DND-41 (cell line): ENCODE measurements at regions not wholly inside any gene's neighbourhood (a gene's known extent, or its start where the extent isn't known, plus 50 kb on each side); places are given as distances from the start of the nearest gene placed in this dataset.

Experiments
- EZH2 ChIP-seq: IDR thresholded peaks from 3 replicates; pipeline ENCODE4 v1.6.1; 2012; ENCODE audit warnings: borderline replicate concordance, low read depth, mild to moderate bottlenecking, moderate library complexity, low read length, inconsistent platforms; ENCODE audit not compliant: severe bottlenecking
- TF ChIP-seq, protein P1 (sequence below): IDR thresholded peaks from 2 replicates; pipeline ENCODE4 v1.5.1; 2012; ENCODE audit warnings: borderline replicate concordance, low read length, moderate library complexity, mild to moderate bottlenecking; ENCODE audit not compliant: poor library complexity, severe bottlenecking; ENCODE audit errors: extremely low read depth

DNA sequence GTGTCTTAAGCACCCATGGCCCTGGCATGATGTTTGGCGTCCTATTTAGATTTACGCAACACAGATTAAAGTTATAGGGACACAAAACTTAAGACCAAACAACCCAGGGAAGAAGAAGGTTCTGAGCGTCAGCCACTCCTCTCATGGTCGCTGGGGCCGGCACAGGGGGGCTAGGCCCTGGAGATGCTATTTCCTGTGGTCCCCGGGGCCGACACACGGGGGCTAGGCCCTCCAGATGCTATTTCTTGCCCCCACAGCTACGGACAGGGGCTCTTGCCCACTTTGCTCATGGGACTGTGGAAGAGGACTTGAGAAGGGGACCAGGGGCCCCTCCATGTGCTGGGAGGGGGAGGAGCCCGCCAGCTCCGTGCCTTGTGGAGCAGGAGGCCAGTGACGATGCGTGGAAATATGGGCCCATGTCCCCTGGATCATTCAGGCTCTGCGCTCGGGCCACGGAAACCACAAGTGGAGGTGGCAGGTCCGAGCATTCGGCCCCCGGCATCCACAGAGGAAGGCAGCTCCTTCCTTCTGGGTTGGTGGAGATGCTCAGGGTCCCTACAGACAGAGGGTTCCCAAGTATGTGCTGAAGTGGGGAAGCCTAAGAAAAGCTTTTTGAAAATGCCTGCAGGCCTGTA is 711.1 kb downstream of the BRD1 start:
- TF ChIP-seq, protein P1, sequence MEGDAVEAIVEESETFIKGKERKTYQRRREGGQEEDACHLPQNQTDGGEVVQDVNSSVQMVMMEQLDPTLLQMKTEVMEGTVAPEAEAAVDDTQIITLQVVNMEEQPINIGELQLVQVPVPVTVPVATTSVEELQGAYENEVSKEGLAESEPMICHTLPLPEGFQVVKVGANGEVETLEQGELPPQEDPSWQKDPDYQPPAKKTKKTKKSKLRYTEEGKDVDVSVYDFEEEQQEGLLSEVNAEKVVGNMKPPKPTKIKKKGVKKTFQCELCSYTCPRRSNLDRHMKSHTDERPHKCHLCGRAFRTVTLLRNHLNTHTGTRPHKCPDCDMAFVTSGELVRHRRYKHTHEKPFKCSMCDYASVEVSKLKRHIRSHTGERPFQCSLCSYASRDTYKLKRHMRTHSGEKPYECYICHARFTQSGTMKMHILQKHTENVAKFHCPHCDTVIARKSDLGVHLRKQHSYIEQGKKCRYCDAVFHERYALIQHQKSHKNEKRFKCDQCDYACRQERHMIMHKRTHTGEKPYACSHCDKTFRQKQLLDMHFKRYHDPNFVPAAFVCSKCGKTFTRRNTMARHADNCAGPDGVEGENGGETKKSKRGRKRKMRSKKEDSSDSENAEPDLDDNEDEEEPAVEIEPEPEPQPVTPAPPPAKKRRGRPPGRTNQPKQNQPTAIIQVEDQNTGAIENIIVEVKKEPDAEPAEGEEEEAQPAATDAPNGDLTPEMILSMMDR = no peak
- no peak for TF ChIP-seq EZH2
